ENCODE measurements at regions not wholly inside any gene's neighbourhood (a gene's known extent, or its start where the extent isn't known, plus 50 kb on each side); places are given as distances from the start of the nearest gene placed in this dataset.

GRCh38 chr10:6353526-6353925, 150.8 kb downstream of the PFKFB3 start:
- TF ChIP-seq RELA (CRISPR knock-in tag; IDR thresholded peaks at IDR 0.05; ENCODE audit: borderline replicate concordance) (no peak), JUN (CRISPR knock-in tag; IDR thresholded peaks at IDR 0.05) (no peak)
- Mint-ChIP-seq H3K4me3 (no peak overlapping the region), H3K9me3 (peaks cover 25% of the 10 kb centered on the region), H3K36me3 (peaks cover 12% of the 10 kb centered on the region), H3K4me1 (peaks cover 1% of the 10 kb centered on the region), H3K27me3 (ENCODE audit: low read depth) (peaks cover 2% of the 10 kb centered on the region; the same call in 1 of the 2 replicates), H3K27ac (no peak overlapping the region)
- ChIA-PET CTCF (no interaction called here), POLR2A (no interaction called here)
- ATAC-seq (no peak), DNase-seq (ENCODE audit: low spot score) (no peak)

DNA sequence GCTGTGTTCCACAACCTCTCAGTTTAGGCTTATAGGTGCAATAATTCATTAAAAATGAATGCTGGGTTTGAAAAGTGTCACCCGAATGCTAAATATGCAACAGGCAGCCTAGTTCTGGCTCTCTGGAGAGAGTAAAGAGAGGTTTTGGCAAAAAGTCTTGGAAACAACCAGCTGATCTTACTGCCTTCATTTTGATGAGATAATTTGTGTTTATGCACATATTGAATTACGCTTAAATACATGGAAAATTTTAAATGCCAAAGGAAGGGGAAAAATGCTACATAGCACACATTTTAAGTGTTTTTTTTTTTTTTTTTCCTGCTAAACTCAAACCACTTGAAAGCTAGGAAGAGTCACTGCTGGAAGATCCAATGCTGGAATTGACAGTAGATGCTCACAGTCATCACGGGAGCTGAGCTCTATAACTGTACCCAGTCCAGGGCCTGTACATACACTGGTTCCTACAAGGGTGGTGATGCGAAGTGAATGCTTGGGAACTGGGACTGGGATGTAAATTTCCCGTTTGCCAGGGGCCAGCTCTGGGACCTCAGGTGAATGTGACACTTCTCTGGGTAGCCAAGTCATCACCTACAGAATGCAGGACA, 151.5 kb downstream of the PFKFB3 start:
- DNase-seq (ENCODE audit: low spot score) (no peak), ATAC-seq (no peak)
- H3K27me3 Mint-ChIP-seq (ENCODE audit: low read depth) = peaks cover 2% of the 10 kb centered on the region; the same call in 1 of the 2 replicates
- POLR2A ChIA-PET = no interaction called here
- no peak overlapping the region for H3K4me3 Mint-ChIP-seq
- peaks cover 31% of the 10 kb centered on the region for H3K9me3 Mint-ChIP-seq
- CTCF ChIA-PET = no interaction called here
- TF ChIP-seq, protein P1, sequence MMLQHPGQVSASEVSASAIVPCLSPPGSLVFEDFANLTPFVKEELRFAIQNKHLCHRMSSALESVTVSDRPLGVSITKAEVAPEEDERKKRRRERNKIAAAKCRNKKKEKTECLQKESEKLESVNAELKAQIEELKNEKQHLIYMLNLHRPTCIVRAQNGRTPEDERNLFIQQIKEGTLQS (CRISPR knock-in tag; conservative IDR thresholded peaks at IDR 0.05) = no peak
- TF ChIP-seq IRF2 (CRISPR knock-in tag; IDR thresholded peaks at IDR 0.05; ENCODE audit: borderline replicate concordance, low read depth) (no peak), JAZF1 (CRISPR knock-in tag; IDR thresholded peaks at IDR 0.05) (no peak), NR1H2 (CRISPR knock-in tag; IDR thresholded peaks at IDR 0.05) (no peak), TEAD1 (CRISPR knock-in tag; IDR thresholded peaks at IDR 0.05) (no peak), ZNF671 (CRISPR knock-in tag; IDR thresholded peaks at IDR 0.05) (no peak), ZNF138 (CRISPR knock-in tag; conservative IDR thresholded peaks at IDR 0.05) (no peak), ARID4B (CRISPR knock-in tag; IDR thresholded peaks at IDR 0.05; ENCODE audit: borderline replicate concordance) (no peak), ZNF317 (CRISPR knock-in tag; IDR thresholded peaks at IDR 0.05; ENCODE audit: borderline replicate concordance, low read depth) (no peak), ESRRA (CRISPR knock-in tag; IDR thresholded peaks at IDR 0.05; ENCODE audit: borderline replicate concordance) (no peak), USF1 (CRISPR knock-in tag; IDR thresholded peaks at IDR 0.05) (no peak), ZNF281 (CRISPR knock-in tag; IDR thresholded peaks at IDR 0.05) (no peak), PREB (CRISPR knock-in tag; IDR thresholded peaks at IDR 0.05; ENCODE audit: borderline replicate concordance) (no peak), MYBL2 (CRISPR knock-in tag; IDR thresholded peaks at IDR 0.05) (no peak), TEAD4 (CRISPR knock-in tag; IDR thresholded peaks at IDR 0.05) (no peak), ERG (CRISPR knock-in tag; IDR thresholded peaks at IDR 0.05) (no peak)
- TF ChIP-seq, protein P2, sequence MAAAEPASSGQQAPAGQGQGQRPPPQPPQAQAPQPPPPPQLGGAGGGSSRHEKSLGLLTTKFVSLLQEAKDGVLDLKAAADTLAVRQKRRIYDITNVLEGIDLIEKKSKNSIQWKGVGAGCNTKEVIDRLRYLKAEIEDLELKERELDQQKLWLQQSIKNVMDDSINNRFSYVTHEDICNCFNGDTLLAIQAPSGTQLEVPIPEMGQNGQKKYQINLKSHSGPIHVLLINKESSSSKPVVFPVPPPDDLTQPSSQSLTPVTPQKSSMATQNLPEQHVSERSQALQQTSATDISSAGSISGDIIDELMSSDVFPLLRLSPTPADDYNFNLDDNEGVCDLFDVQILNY (CRISPR knock-in tag; IDR thresholded peaks at IDR 0.05) = no peak
- TF ChIP-seq, protein P3, sequence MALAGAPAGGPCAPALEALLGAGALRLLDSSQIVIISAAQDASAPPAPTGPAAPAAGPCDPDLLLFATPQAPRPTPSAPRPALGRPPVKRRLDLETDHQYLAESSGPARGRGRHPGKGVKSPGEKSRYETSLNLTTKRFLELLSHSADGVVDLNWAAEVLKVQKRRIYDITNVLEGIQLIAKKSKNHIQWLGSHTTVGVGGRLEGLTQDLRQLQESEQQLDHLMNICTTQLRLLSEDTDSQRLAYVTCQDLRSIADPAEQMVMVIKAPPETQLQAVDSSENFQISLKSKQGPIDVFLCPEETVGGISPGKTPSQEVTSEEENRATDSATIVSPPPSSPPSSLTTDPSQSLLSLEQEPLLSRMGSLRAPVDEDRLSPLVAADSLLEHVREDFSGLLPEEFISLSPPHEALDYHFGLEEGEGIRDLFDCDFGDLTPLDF (CRISPR knock-in tag; IDR thresholded peaks at IDR 0.05) = no peak
- peaks cover 12% of the 10 kb centered on the region for H3K36me3 Mint-ChIP-seq
- H3K4me1 Mint-ChIP-seq = no peaks in the 10 kb centered on the region
- H3K27ac Mint-ChIP-seq = no peak overlapping the region
